GM21717 (cell line): ENCODE measurements at regions not wholly inside any gene's neighbourhood (a gene's known extent, or its start where the extent isn't known, plus 50 kb on each side); places are given as distances from the start of the nearest gene placed in this dataset.
"Not testable (repeated sequence)": the region's sequence is repeated elsewhere in the genome, so short reads cannot be mapped to it uniquely, and the experiment has no call there.

Source experiments
- ATAC-seq: cut with Tn5 transposase; IDR thresholded peaks from one replicate; pipeline ENCODE4 v1.9.1; 2021; ENCODE audit warnings: mild to moderate bottlenecking, moderate library complexity; ENCODE audit not compliant: unreplicated experiment

GRCh38 chr6:105677671-105678475 lies 275.0 kb upstream of the PREP start:
- ATAC-seq, result no peak

- no peak for ATAC-seq
Observed at GRCh38 chr6:105676857-105677256, 274.0 kb upstream of the PREP start.

DNA sequence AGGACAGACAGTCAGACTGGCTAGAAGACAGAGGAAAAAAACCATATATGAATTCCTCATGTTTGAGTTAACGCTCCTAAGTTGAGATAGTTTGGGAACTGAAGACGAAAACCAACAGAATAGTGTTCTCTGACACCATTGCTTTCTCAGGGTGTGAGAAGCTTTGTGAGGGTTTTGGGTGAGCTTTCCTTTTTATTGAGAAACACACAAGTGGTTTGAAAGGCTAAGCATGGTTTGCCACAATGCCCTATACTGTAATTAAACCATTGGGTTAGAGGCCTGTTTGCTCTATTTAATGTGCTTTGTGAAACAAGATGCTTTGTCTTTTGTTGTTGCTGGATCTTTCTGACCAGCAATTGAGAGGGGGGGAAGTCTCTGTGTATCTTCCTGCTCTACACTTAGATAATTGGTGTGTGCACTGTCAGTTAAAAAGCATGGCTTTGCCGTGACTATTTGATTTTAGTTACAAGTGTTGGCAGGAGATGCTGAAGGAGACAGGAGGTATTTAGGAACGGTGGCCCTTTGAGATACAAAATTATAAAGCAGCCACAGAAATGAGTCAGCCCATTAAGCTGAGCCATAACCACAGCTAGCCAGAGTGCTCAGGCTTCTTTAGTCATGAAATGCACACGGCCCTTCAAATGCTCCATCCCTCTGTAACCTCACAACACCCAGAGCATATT lies 273.0 kb upstream of the PREP start:
- ATAC-seq, result no peak

DNA sequence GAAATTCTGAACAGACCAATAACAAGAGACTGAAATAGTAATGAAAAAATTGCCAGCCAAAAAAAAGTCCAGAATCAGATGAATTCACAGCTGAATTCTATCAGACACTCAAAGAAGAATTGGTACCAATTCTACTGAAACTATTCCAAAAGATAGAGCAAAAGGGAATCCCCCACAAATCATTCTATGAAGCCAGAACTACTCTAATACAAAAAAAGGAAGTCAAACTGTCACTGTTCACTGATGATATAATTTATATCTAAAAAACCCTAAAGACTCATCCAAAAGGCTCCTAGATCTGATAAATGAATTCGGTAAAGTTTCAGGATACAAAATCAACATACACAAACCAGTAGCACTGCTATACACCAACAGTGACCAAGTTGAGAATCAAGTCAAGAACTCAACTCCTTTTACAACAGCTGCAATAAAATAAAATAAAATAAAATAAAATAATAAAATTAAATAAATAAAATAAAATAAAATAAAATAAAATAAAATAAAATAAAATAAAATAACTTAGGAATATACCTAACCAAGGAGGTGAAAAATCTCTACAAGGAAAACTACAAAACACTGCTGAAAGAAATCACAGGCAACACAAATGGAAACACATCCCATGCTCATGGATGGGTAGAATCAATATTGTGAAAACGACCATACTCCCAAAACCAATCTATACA lies 270.1 kb upstream of the PREP start:
- ATAC-seq, result not testable (repeated sequence)

DNA sequence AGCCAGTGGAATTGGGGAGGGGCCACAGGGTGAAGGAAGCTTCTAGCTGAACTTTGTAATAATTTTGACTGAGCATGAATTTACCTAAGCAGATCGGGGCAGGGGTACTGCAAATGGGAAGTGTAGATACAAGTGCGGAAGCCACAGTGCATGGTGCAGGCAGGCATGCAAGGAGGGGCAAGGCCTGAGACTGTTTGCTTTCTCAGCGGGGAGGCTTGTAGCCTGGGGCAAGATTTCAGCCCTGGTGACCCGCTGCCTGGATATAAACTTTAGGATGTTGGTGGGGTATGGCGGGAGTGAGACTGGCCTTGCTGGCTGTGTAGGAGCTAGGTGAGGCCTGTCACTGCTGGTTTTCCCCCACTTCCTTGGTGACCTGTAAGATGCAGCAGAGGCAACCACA lies 266.4 kb upstream of the PREP start:
- no peak for ATAC-seq

GRCh38 chr6:105667056-105667455 lies 264.2 kb upstream of the PREP start:
- ATAC-seq, result no peak

- ATAC-seq, result no peak
Observed at GRCh38 chr6:105664931-105665330, 262.0 kb upstream of the PREP start.

GRCh38 chr6:105651969-105652368 lies 249.1 kb upstream of the PREP start:
- ATAC-seq, result no peak

DNA sequence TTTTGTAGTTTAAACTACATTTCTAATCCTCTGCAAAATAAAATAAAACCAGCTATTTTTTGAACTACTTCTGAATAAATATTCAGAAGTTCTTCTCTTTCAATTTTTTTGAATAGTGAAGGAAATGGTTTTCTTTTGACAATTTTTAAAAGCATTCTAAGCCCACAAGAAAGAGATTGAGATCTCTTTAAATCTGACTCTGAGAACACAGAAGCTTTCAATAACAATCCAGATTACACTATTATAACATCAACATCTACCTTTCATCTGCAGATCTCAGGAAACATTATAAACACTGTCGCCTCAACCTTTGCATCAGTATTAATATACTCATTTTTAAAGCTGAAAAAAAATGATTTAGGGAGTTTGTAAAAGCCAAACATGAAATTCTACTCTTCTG lies 247.5 kb upstream of the PREP start:
- no peak for ATAC-seq

- no peak for ATAC-seq
Observed at GRCh38 chr6:105649192-105649591, 246.3 kb upstream of the PREP start.

DNA sequence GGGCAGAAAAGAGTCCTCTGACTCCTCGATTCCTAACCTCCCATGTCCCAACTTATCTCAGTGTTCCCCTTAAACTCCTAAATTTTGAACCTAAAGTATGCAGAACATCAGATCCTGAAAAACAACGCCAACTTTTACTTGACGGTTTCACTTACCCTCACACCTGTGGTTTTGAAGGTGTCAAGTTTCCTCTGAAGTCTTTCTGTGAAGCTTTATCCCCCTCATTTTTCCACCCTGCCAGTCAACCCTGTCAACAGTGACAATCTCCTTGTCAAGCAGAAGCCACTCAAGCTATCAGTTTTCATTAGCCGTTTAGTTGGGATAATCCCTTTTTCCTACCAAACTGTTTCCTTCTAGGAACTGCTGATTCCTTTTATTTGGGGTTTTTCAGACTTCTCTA lies 245.4 kb upstream of the PREP start:
- no peak for ATAC-seq

DNA sequence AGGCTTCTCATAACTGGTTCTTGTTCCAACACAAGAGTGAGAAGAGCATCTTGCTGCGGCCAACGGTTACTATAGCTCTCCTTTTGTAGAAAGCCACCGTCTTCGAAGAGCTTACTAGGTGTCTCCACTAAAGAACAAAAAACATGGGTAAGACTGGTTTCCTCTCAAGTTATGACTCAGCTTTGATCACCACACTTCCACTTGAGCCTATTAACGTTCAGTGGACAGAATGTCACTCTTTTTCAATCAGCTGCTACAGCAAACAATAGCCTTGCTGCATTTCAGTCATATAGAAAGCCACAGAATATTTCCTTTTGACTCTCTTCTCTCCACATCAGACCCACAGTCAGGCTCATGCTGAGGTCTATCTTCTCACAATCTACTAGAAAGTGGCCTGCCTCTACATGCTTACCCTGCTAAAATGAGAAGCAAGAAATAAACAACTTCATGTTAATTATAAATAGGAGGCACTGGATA lies 243.5 kb upstream of the PREP start:
- peak; percentile 90 for ATAC-seq

- ATAC-seq, result no peak
Observed at GRCh38 chr6:105645958-105646357, 243.1 kb upstream of the PREP start.

DNA sequence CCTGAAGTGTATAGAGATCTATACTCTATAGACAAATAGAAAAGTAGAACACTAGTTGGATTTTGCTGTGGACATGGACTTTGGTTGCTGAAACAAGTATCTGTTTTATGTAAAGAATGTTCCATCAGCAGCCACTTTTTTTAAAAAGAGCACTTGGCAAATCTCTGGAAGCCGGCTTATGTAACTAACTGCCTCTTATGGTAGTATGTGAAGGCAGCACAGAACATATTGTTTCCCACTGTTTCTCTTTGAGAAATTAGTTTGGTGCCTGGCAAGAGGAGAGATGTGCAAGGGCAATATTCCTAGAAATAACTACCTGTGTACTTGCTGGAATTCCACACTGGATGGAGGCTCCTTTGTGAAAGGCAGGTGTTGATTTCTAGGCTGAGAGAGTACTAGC lies 242.3 kb upstream of the PREP start:
- ATAC-seq, result no peak

DNA sequence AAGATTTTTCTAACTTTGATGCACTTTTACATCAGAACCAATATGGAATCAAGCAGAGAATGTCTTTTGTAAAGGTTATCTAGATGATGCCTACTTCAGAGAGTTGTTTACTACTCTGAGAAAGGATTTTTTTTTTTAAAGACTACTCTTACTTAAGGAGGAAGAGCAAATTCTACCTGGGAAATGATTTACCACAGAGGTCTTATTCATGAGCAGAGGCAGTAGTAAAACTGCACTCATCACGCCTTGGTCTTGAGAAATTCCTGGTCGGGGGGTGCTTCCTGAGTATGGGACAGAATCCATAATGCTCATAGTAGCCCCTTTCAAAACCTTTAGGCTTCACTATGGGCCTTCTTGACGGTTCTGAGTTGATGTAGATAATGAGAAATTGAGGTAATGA lies 241.8 kb upstream of the PREP start:
- ATAC-seq, result no peak

GRCh38 chr6:105644073-105644489 lies 241.2 kb upstream of the PREP start:
- ATAC-seq, result no peak

DNA sequence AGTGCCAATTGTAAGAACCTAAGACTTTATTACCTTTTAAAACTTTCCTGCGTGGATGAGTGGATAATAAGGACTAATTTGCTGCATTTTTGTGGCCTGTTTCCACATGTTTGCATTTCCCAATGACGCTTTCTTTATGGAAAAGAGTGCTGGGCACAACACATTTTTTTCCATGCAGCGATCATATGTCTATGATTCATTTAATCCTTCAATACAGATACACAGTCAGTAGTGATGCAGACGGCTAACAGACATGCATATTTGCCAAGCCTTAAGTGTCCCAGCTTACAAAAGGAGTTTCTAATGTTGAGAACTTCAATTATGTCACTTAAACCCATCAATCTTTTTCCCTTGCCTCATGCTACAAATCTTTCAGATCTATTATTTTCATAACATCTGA lies 239.8 kb upstream of the PREP start:
- ATAC-seq, result no peak

GRCh38 chr6:105641504-105641903 lies 238.6 kb upstream of the PREP start:
- ATAC-seq, result no peak

DNA sequence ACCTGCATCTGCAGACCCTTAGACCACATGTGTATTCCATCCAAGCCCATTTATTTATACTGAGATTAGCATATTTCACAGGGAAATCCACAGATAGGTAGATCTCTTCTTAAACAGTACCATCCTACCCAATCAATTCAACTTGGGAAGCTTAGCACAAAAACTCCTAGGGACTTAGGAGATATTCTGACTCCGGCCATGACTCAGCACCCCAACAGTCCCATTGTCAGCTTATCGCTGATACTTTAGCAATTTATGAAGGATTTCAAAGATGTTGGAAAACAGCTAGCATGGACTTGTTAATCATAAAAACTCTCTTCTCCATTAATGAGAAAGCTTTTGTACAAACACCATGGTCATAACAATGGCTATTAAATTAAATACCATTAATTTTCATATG lies 236.2 kb upstream of the PREP start:
- no peak for ATAC-seq

GRCh38 chr6:105633814-105634213 lies 230.9 kb upstream of the PREP start:
- no peak for ATAC-seq

DNA sequence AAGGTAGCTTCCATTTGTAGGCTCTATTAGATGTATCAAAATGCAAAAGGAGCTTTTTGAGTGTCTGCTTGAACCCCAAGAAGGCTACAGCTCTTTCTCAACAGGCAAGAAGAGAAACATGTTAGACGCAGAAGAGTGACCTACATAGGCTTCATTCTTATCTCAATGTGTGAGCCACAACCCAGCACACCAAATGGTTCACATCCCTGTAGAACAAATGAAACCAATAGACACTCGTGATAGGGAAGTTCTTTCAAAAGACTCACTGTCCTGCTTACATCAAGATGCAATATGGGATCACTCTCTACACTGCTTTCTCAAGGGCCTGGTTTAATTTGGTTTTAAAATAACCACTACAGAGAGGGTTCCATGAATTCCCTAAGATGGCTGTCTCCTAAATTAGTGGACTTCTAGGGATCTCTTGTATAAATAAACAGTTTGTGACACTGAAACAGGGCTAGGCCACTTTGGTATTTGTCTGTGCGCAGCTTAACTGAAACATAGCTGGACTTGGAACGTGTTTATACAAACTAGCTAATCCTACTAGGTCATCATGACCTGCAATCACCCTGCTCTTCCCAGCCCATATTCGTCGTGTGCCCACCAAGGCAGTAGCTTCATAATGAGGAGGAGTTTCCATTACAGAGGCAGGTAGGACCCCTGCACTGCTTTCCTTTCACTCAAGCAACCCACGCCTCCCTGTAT lies 225.4 kb upstream of the PREP start:
- ATAC-seq, result no peak
